HepG2 (cell line): ENCODE measurements at regions not wholly inside any gene's neighbourhood (a gene's known extent, or its start where the extent isn't known, plus 50 kb on each side); places are given as distances from the start of the nearest gene placed in this dataset.

Source experiments
- ATAC-seq: fragments of 200-7000 bp; cut with Tn5 transposase; 3 replicates; pipeline ENCODE4 v1.9.1; 2020; ENCODE audit warnings: mild to moderate bottlenecking, moderate library complexity
- BruUV-seq: library from RNA; stranded (reverse); fragments of 400-500 nt; replicated peaks from 2 replicates; lab custom pipeline; 2021; lab: Mats Ljungman, UMichigan
- CTCF ChIA-PET: fragments of 300-600 bp; formaldehyde crosslinking; extraction: SDS; loops from one replicate; lab custom pipeline; 2021; ENCODE audit warnings: low total read pairs, inconsistent platforms, low intra/inter-chr PET ratio; lab: Yijun Ruan, JAX
- POLR2A ChIA-PET: fragments of 350-600 bp; sonication (Branson Sonifier 250); formaldehyde crosslinking; loops from one replicate; lab custom pipeline; 2020; ENCODE audit warnings: antibody characterized with exemption, inconsistent platforms; lab: Yijun Ruan, JAX
- DNase-seq: peaks from one replicate; pipeline ENCODE4 v3.0.0-alpha.2; 2015; ENCODE audit warnings: low spot score
- FAIRE-seq: peaks from 3 replicates; lab custom pipeline; 2011; peaks lifted over from hg19 to GRCh38; lab: Jason Lieb, UNC
- H2AFZ ChIP-seq: one replicate; pipeline ENCODE4 v1.6.1; 2011; ENCODE audit warnings: low read length, inconsistent platforms
- H3K27ac ChIP-seq: fragments of 300-600 bp; 3 replicates; pipeline ENCODE4 v1.8.0; 2011; ENCODE audit warnings: mixed run types, mild to moderate bottlenecking, mixed read lengths, low read length, inconsistent platforms; ENCODE audit not compliant: insufficient read depth; ENCODE audit errors: extremely low read length
- H3K27me3 ChIP-seq, 2 experiments: fragments of 200-600 bp in 1 of 2; 2 replicates in 1 of 2; 3 replicates in 1 of 2; pipeline versions ENCODE4 v1.6.0 to v1.8.0; 2011; ENCODE audit warnings: low read length in 2 of 2, mild to moderate bottlenecking in 2 of 2, moderate library complexity in 2 of 2, inconsistent platforms in 1 of 2; ENCODE audit not compliant: insufficient read depth in 2 of 2, control insufficient read depth in 1 of 2
- H3K36me3 ChIP-seq, 2 experiments: fragments of 200-600 bp in 1 of 2; replicated peaks in 1 of 2; 2 replicates in 1 of 2; 3 replicates in 1 of 2; pipeline versions ENCODE4 v1.5.1 to v1.8.0; 2011; ENCODE audit warnings: low read length in 2 of 2, inconsistent platforms in 1 of 2; ENCODE audit not compliant: insufficient read depth in 2 of 2, control insufficient read depth in 1 of 2
- H3K4me1 ChIP-seq: 2 replicates; pipeline ENCODE4 v1.5.1; 2012; ENCODE audit warnings: low read length, inconsistent platforms; ENCODE audit not compliant: insufficient read depth
- H3K4me2 ChIP-seq: 2 replicates; pipeline ENCODE4 v1.6.0; 2011; ENCODE audit warnings: low read depth, low read length, inconsistent platforms
- H3K4me3 ChIP-seq, 3 experiments: fragments of 200-600 bp in 1 of 3; sonication (generic), shearing (Covaris generic) in 1 of 3; replicated peaks in 1 of 3; 2 replicates each; pipeline ENCODE4 v1.5.1; 2011 to 2016; ENCODE audit warnings: low read length in 3 of 3, inconsistent platforms in 2 of 3, low read depth in 2 of 3, mild to moderate bottlenecking in 2 of 3, control low read depth in 1 of 3, mixed read lengths in 1 of 3; ENCODE audit not compliant: insufficient read depth in 1 of 3
- H3K79me2 ChIP-seq: one replicate; pipeline ENCODE4 v1.6.1; 2011; ENCODE audit warnings: low read length, inconsistent platforms; ENCODE audit not compliant: insufficient read depth
- H3K9ac ChIP-seq: 2 replicates; pipeline ENCODE4 v1.6.0; 2011; ENCODE audit warnings: mild to moderate bottlenecking, low read depth, low read length, inconsistent platforms; ENCODE audit not compliant: insufficient read depth
- H3K9me3 ChIP-seq: 2 replicates; pipeline ENCODE4 v1.5.1; 2012; ENCODE audit warnings: mild to moderate bottlenecking, low read length
- H4K20me1 ChIP-seq: 2 replicates; pipeline ENCODE4 v1.6.0; 2011; ENCODE audit warnings: inconsistent platforms, mild to moderate bottlenecking, low read length, moderate library complexity; ENCODE audit not compliant: insufficient read depth
- ZNF414 ChIP-seq: sonication (generic); formaldehyde crosslinking; IDR thresholded peaks from 2 replicates; pipeline ENCODE4 v1.5.0; 2020; ENCODE audit warnings: missing genetic modification reagents
- ZNF460 ChIP-seq: sonication (generic); formaldehyde crosslinking; IDR thresholded peaks from 2 replicates; pipeline ENCODE4 v1.5.1; 2020; ENCODE audit warnings: missing genetic modification reagents, mild to moderate bottlenecking, borderline replicate concordance
- ZNF609 ChIP-seq: sonication (generic); formaldehyde crosslinking; IDR thresholded peaks from 2 replicates; pipeline ENCODE4 v1.4.0; 2020; ENCODE audit warnings: mild to moderate bottlenecking, missing genetic modification reagents, borderline replicate concordance
- WGBS: methylation state at CpG from one replicate; pipeline ENCODE4 v1.1.6; 2017; ENCODE audit warnings: low lambda C conversion rate; 5-methylcytosine and 5-hydroxymethylcytosine counted together
- in situ Hi-C: cut with HindIII; loops from 2 replicates; pipeline ENCODE4 v1.10.0; 2017; ENCODE audit warnings: low pct_unique_long_range_greater_than_20kb; ENCODE audit not compliant: extremely low pct_ligation_motif_present
- intact Hi-C: fragments of 100-400 bp; cut with micrococcal nuclease; formaldehyde crosslinking; loops from one replicate; pipeline ENCODE4 v1.10.0; 2022; ENCODE audit not compliant: unreplicated experiment

- H3K27me3 ChIP-seq = no peaks in the 10 kb centered on the region
- H3K4me2 ChIP-seq = no peak overlapping the region
- H2AFZ ChIP-seq = no peak overlapping the region
- BruUV-seq = no TSS peak
- H3K4me1 ChIP-seq = peaks cover 29% of the 10 kb centered on the region
- no peak overlapping the region for H3K4me3 ChIP-seq
- no peaks in the 10 kb centered on the region for H3K36me3 ChIP-seq
- CTCF ChIA-PET = no interaction called here
- H3K9ac ChIP-seq = no peak overlapping the region
- TF ChIP-seq ZNF460 (CRISPR knock-in tag) = peak; percentile 19; the same call in 1 of the 2 replicates
- no peak for TF ChIP-seq ZNF414 (CRISPR knock-in tag)
- no peak for TF ChIP-seq ZNF609 (CRISPR knock-in tag)
- DNase-seq = no peak
- no peak for ATAC-seq
- no peaks in the 10 kb centered on the region for H3K9me3 ChIP-seq
- H4K20me1 ChIP-seq = no peaks in the 10 kb centered on the region
- 59% methylated on average over 7 of the region's 7 CpGs for WGBS
- H3K79me2 ChIP-seq = no peaks in the 10 kb centered on the region
- in situ Hi-C loops (no loop called here), intact Hi-C loops (no loop called here)
- POLR2A ChIA-PET = no interaction called here
- no peak for FAIRE-seq
- no peak overlapping the region for H3K27ac ChIP-seq
Observed at GRCh38 chr6:109243863-109244825, 138.1 kb downstream of the CD164 start.
